ENCODE measurements at regions not wholly inside any gene's neighbourhood (a gene's known extent, or its start where the extent isn't known, plus 50 kb on each side); places are given as distances from the start of the nearest gene placed in this dataset.

DNA sequence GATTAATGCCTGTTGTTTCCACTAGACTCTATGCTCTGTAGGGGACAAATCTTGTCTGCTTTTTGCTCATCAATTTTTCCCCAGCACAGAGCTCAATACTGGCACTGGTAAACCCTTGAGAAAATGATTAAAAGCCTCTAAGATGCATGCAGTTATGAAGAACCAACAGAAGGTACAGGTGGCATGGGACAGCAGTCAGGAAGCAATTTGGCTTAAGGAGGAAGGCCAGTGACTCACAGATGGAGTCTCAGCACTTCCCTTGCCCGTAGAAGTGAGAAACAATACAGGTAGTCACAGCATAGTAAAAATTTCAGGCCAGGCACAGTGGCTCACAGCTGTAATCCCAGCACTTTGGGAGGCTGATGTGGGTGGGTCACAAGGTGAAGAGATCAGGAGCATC, 504.7 kb upstream of the RBFOX1 start:
- peaks cover 26% of the 10 kb centered on the region for H3K9me3 Mint-ChIP-seq (ENCODE audit: low read depth)
- H3K27ac Mint-ChIP-seq (ENCODE audit: unreplicated experiment): no peak overlapping the region
- H3K27me3 Mint-ChIP-seq (ENCODE audit: low read depth): no peaks in the 10 kb centered on the region
- TF ChIP-seq, protein P1, sequence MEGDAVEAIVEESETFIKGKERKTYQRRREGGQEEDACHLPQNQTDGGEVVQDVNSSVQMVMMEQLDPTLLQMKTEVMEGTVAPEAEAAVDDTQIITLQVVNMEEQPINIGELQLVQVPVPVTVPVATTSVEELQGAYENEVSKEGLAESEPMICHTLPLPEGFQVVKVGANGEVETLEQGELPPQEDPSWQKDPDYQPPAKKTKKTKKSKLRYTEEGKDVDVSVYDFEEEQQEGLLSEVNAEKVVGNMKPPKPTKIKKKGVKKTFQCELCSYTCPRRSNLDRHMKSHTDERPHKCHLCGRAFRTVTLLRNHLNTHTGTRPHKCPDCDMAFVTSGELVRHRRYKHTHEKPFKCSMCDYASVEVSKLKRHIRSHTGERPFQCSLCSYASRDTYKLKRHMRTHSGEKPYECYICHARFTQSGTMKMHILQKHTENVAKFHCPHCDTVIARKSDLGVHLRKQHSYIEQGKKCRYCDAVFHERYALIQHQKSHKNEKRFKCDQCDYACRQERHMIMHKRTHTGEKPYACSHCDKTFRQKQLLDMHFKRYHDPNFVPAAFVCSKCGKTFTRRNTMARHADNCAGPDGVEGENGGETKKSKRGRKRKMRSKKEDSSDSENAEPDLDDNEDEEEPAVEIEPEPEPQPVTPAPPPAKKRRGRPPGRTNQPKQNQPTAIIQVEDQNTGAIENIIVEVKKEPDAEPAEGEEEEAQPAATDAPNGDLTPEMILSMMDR (IDR thresholded peaks at IDR 0.05): no peak
- no peak for DNase-seq (ENCODE audit: low spot score)
- H3K4me1 Mint-ChIP-seq (ENCODE audit: low read depth): no peaks in the 10 kb centered on the region
- no peaks in the 10 kb centered on the region for H3K36me3 Mint-ChIP-seq (ENCODE audit: low read depth)
- no peak overlapping the region for H3K4me3 Mint-ChIP-seq (ENCODE audit: unreplicated experiment)

DNA sequence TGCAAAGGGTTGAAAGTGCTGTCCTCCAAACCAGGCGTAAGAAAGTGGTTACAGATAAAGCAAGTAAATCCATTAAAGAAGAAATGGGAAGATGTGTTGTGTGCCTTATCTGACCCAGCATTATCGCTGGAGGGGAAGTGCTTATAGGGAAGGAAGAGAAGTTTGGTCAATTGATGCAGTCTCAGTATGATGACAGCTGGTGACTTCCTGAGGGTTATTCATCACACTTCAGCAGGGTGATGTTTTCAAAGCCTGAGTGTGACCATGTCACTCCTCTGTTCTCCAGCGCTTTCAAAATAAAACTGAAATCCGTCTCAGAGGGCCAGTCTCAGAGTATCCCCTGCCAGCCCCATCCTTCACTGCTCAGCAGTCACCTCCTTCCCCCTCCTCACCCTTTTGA, 505.4 kb upstream of the RBFOX1 start:
- H3K36me3 Mint-ChIP-seq (ENCODE audit: low read depth): no peaks in the 10 kb centered on the region
- no peaks in the 10 kb centered on the region for H3K27me3 Mint-ChIP-seq (ENCODE audit: low read depth)

DNA sequence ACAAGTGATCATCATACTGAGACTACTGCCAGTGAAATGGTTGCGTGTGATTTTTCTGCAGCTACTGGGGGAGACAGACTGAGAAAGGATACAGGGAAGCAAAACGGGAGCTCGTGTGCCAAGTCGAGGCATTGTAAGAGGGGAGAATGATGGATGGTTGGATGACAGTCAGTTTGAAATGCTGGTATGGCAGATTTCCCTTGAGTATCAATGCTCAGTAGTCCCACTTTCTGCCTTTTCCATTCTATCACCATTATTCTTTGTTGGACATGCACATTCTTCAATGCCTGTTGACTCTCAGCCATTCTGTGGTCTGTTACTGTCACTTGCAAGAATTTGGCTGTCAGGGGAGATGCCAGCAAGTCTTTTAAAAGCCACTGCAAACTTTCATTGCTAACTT, 510.6 kb upstream of the RBFOX1 start:
- Mint-ChIP-seq H3K27me3 (ENCODE audit: low read depth) (no peaks in the 10 kb centered on the region), H3K4me1 (ENCODE audit: low read depth) (no peaks in the 10 kb centered on the region), H3K36me3 (ENCODE audit: low read depth) (no peaks in the 10 kb centered on the region), H3K4me3 (ENCODE audit: unreplicated experiment) (no peak overlapping the region), H3K9me3 (ENCODE audit: low read depth) (peaks cover 37% of the 10 kb centered on the region), H3K27ac (ENCODE audit: unreplicated experiment) (no peak overlapping the region)
- DNase-seq (ENCODE audit: low spot score): no peak
- TF ChIP-seq, protein P1 (IDR thresholded peaks at IDR 0.05): no peak

More for the DNA sequence above, 505.4 kb upstream of the RBFOX1 start:
- H3K9me3 Mint-ChIP-seq (ENCODE audit: low read depth): peaks cover 20% of the 10 kb centered on the region
- TF ChIP-seq, protein P1 (IDR thresholded peaks at IDR 0.05): no peak
- DNase-seq (ENCODE audit: low spot score): no peak
- H3K4me1 Mint-ChIP-seq (ENCODE audit: low read depth): no peaks in the 10 kb centered on the region
- no peak overlapping the region for H3K27ac Mint-ChIP-seq (ENCODE audit: unreplicated experiment)
- H3K4me3 Mint-ChIP-seq (ENCODE audit: unreplicated experiment): no peak overlapping the region

DNA sequence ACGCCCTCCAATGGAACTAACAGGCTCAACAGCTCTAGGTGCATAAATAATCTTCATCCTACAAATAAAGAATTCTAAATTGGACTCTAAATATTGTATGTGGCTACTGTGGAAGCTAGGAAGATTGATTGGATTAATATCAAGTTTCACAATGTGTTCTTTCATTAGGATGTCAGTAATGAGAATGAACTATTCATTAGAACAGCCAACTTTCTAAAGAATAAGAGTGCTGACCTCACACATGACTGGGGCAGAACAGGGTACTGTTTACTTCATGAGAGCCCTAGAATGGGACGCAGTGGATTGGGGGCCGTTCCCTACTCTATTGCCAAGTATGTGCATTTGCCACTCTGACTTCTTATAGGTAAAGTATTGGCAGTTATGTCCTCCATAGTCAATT, 528.2 kb upstream of the RBFOX1 start:
- TF ChIP-seq, protein P1 (IDR thresholded peaks at IDR 0.05): no peak
- H3K36me3 Mint-ChIP-seq (ENCODE audit: low read depth): no peaks in the 10 kb centered on the region
- H3K27me3 Mint-ChIP-seq (ENCODE audit: low read depth): no peaks in the 10 kb centered on the region
- H3K4me1 Mint-ChIP-seq (ENCODE audit: low read depth): no peaks in the 10 kb centered on the region
- H3K4me3 Mint-ChIP-seq (ENCODE audit: unreplicated experiment): no peak overlapping the region
- H3K9me3 Mint-ChIP-seq (ENCODE audit: low read depth): peaks cover 30% of the 10 kb centered on the region
- no peak overlapping the region for H3K27ac Mint-ChIP-seq (ENCODE audit: unreplicated experiment)
- no peak for DNase-seq (ENCODE audit: low spot score)

DNA sequence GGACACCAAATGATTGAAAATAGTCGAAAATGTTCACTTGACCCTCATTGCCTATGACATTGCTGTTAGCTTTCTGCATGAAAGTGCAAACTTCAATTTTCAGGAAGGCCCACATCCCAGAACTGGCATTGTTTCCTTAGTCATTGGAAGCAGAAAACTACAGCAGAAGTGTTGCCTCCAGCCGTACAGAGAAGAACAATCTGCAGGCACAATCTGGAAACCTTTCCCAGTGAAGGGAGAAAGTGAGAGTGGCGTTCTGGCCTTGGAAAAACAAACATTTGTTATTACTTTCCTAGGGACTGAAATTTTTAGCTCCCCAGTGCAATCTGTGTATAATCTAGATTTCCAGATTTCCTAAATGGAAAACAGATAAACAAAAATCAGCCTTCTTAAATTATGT, 529.5 kb upstream of the RBFOX1 start:
- H3K4me1 Mint-ChIP-seq (ENCODE audit: low read depth): no peaks in the 10 kb centered on the region
- peaks cover 38% of the 10 kb centered on the region for H3K9me3 Mint-ChIP-seq (ENCODE audit: low read depth)
- TF ChIP-seq, protein P1 (IDR thresholded peaks at IDR 0.05): no peak
- no peak for DNase-seq (ENCODE audit: low spot score)
- H3K4me3 Mint-ChIP-seq (ENCODE audit: unreplicated experiment): no peak overlapping the region
- no peaks in the 10 kb centered on the region for H3K36me3 Mint-ChIP-seq (ENCODE audit: low read depth)
- H3K27me3 Mint-ChIP-seq (ENCODE audit: low read depth): no peaks in the 10 kb centered on the region
- no peak overlapping the region for H3K27ac Mint-ChIP-seq (ENCODE audit: unreplicated experiment)

Measured in chondrocyte (in vitro differentiated cells).